K562 (cell line): ENCODE measurements at regions not wholly inside any gene's neighbourhood (a gene's known extent, or its start where the extent isn't known, plus 50 kb on each side); places are given as distances from the start of the nearest gene placed in this dataset.

Experiments
- ATAC-seq: fragments of 200-7000 bp; cut with Tn5 transposase; 3 replicates; pipeline ENCODE4 v1.9.1; 2020; ENCODE audit warnings: moderate library complexity
- BruUV-seq: library from RNA; stranded (reverse); fragments of 400-500 nt; replicated peaks from 2 replicates; lab custom pipeline; 2021; lab: Mats Ljungman, UMichigan
- CTCF ChIA-PET: fragments of 300-600 bp; formaldehyde crosslinking; extraction: SDS; loops from one replicate; lab custom pipeline; 2021; ENCODE audit warnings: low intra/inter-chr PET ratio; lab: Yijun Ruan, JAX
- POLR2A ChIA-PET: fragments of 300-600, 350-650 bp; sonication (Branson Sonifier 250); formaldehyde crosslinking; extraction: SDS; loops from one replicate; lab custom pipeline; 2021; ENCODE audit warnings: antibody characterized with exemption, inconsistent platforms; lab: Yijun Ruan, JAX
- DNase-seq, 4 experiments: peaks; one replicate each; pipeline versions ENCODE4 v3.0.0 to v3.0.0-alpha.2; 2011 to 2018; ENCODE audit warnings: low spot score in 3 of 4, mixed read lengths in 3 of 4; ENCODE audit errors: extremely low read depth in 1 of 4
- FAIRE-seq: peaks from 2 replicates; lab custom pipeline; 2011; peaks lifted over from hg19 to GRCh38; lab: Jason Lieb, UNC
- H2AFZ ChIP-seq: 2 replicates; pipeline ENCODE4 v1.6.0; 2011; ENCODE audit warnings: low read depth, low read length, control low read depth, inconsistent platforms
- H3K27ac ChIP-seq: fragments of 200-600 bp; 3 replicates; pipeline ENCODE4 v1.8.0; 2011; ENCODE audit warnings: low read depth, mild to moderate bottlenecking, control low read depth, inconsistent platforms, low read length, moderate library complexity, mixed read lengths; ENCODE audit errors: extremely low read depth
- H3K27me3 ChIP-seq, 2 experiments: fragments of 300-600 bp in 1 of 2; 2 replicates in 1 of 2; 3 replicates in 1 of 2; pipeline versions ENCODE4 v1.6.0 to v1.8.0; 2011; ENCODE audit warnings: inconsistent platforms in 2 of 2, low read length in 2 of 2, mild to moderate bottlenecking in 1 of 2, mixed read lengths in 1 of 2, moderate library complexity in 1 of 2; ENCODE audit not compliant: control insufficient read depth in 2 of 2, insufficient read depth in 2 of 2
- H3K36me3 ChIP-seq: fragments of 300-600 bp; 3 replicates; pipeline ENCODE4 v1.8.0; 2011; ENCODE audit warnings: mild to moderate bottlenecking, low read length, inconsistent platforms; ENCODE audit not compliant: control insufficient read depth, insufficient read depth
- H3K4me1 ChIP-seq, 2 experiments: fragments of 200-600 bp in 1 of 2; replicated peaks in 1 of 2; 2 replicates in 1 of 2; 3 replicates in 1 of 2; pipeline versions ENCODE4 v1.5.1 to v1.8.0; 2011; ENCODE audit warnings: inconsistent platforms in 2 of 2, low read length in 2 of 2, mild to moderate bottlenecking in 1 of 2, mixed read lengths in 1 of 2, moderate library complexity in 1 of 2; ENCODE audit not compliant: control insufficient read depth in 2 of 2, insufficient read depth in 2 of 2
- H3K4me2 ChIP-seq: 2 replicates; pipeline ENCODE4 v1.6.1; 2011; ENCODE audit warnings: low read length, control low read depth, inconsistent platforms, mixed read lengths; ENCODE audit not compliant: insufficient read depth
- H3K4me3 ChIP-seq: fragments of 200-600 bp; sonication (generic), shearing (Covaris generic); 2 replicates; pipeline ENCODE4 v1.5.1; 2016; ENCODE audit warnings: control low read depth, inconsistent platforms
- H3K79me2 ChIP-seq: fragments of 200-600 bp; 3 replicates; pipeline ENCODE4 v1.8.0; 2011; ENCODE audit warnings: low read length, inconsistent platforms; ENCODE audit not compliant: control insufficient read depth, insufficient read depth
- H3K9ac ChIP-seq, 2 experiments: 2 replicates each; pipeline versions ENCODE4 v1.6.0 to v1.6.1; 2011; ENCODE audit warnings: low read depth in 2 of 2, low read length in 2 of 2, control low read depth in 1 of 2, inconsistent platforms in 1 of 2, mild to moderate bottlenecking in 1 of 2, mixed read lengths in 1 of 2; ENCODE audit not compliant: insufficient read depth in 1 of 2
- H3K9me1 ChIP-seq: one replicate; pipeline ENCODE4 v1.6.0; 2011; ENCODE audit warnings: inconsistent platforms, mild to moderate bottlenecking, low read length, moderate library complexity; ENCODE audit not compliant: control insufficient read depth, insufficient read depth
- H3K9me3 ChIP-seq: replicated peaks from 2 replicates; pipeline ENCODE4 v1.5.1; 2011; ENCODE audit warnings: low read depth, low read length, inconsistent platforms; ENCODE audit not compliant: control insufficient read depth, insufficient read depth
- H4K20me1 ChIP-seq: replicated peaks from 2 replicates; pipeline ENCODE4 v1.6.1; 2011; ENCODE audit warnings: low read length, inconsistent platforms, mixed read lengths; ENCODE audit not compliant: control insufficient read depth, insufficient read depth
- EWSR1 ChIP-seq: fragments of 450-650 bp; IDR thresholded peaks from 2 replicates; pipeline ENCODE4 v1.6.1; 2018; ENCODE audit warnings: borderline replicate concordance, mild to moderate bottlenecking, low read depth, moderate library complexity; ENCODE audit not compliant: partially characterized antibody
- GABPB2 ChIP-seq: fragments of 250-450 bp; sonication (Bioruptor Pico); conservative IDR thresholded peaks from 2 replicates; pipeline ENCODE4 v1.5.1; 2021; ENCODE audit warnings: mild to moderate bottlenecking
- HNRNPK ChIP-seq: fragments of 200-400 bp; formaldehyde crosslinking; IDR thresholded peaks from one replicate; pipeline ENCODE4 v1.6.1; 2018; ENCODE audit warnings: mild to moderate bottlenecking, low read depth, low read length; ENCODE audit not compliant: poor library complexity, severe bottlenecking
- LEF1 ChIP-seq: fragments of 450-650 bp; IDR thresholded peaks from 2 replicates; pipeline ENCODE4 v1.6.1; 2016; ENCODE audit warnings: mild to moderate bottlenecking
- NR0B1 ChIP-seq: fragments of 450-650 bp; IDR thresholded peaks from one replicate; pipeline ENCODE4 v1.6.1; 2018; ENCODE audit warnings: mild to moderate bottlenecking, moderate library complexity; ENCODE audit not compliant: partially characterized antibody
- NR1H2 ChIP-seq: sonication (generic); formaldehyde crosslinking; IDR thresholded peaks from 2 replicates; pipeline ENCODE4 v1.4.0; 2020; ENCODE audit warnings: mild to moderate bottlenecking, missing genetic modification reagents
- PCBP1 ChIP-seq: fragments of 200-400 bp; formaldehyde crosslinking; IDR thresholded peaks from 2 replicates; pipeline ENCODE4 v1.6.1; 2018; ENCODE audit warnings: mild to moderate bottlenecking, low read depth, low read length; ENCODE audit not compliant: poor library complexity, severe bottlenecking
- PHB2 ChIP-seq: fragments of 450-650 bp; IDR thresholded peaks from 2 replicates; pipeline ENCODE4 v1.6.1; 2017; ENCODE audit warnings: low read depth
- PHF20 ChIP-seq: fragments of 450-650 bp; IDR thresholded peaks from 2 replicates; pipeline ENCODE4 v1.6.1; 2018; ENCODE audit not compliant: partially characterized antibody
- USF1 ChIP-seq: sonication (generic); formaldehyde crosslinking; IDR thresholded peaks from 2 replicates; pipeline ENCODE4 v1.9.0; 2022; ENCODE audit warnings: mild to moderate bottlenecking, missing genetic modification reagents
- ZNF3 ChIP-seq: fragments of 250-450 bp; sonication (Bioruptor Pico); IDR thresholded peaks from 2 replicates; pipeline ENCODE4 v1.5.0; 2021; ENCODE audit warnings: mild to moderate bottlenecking, moderate library complexity
- ZNF507 ChIP-seq: conservative IDR thresholded peaks from 2 replicates; pipeline ENCODE4 v1.6.1; 2017; ENCODE audit warnings: missing genetic modification characterization, missing compliant biosample characterization
- ZNF764 ChIP-seq: fragments of 250-450 bp; sonication (Bioruptor Pico); IDR thresholded peaks from 2 replicates; pipeline ENCODE4 v1.4.0; 2020; ENCODE audit warnings: low read depth, mild to moderate bottlenecking, moderate library complexity
- WGBS: fragments of 100-300 bp; shearing (Covaris generic); methylation state at CpG from one replicate; pipeline ENCODE4 v1.1.6; 2016; ENCODE audit warnings: low coverage, mixed read lengths; ENCODE audit not compliant: insufficient coverage; ENCODE audit errors: missing lambda C conversion rate; 5-methylcytosine and 5-hydroxymethylcytosine counted together
- in situ Hi-C: fragments of 300-500 bp; cut with MboI; formaldehyde crosslinking; loops from 4 replicates; pipeline ENCODE4 v1.15.0; 2018; ENCODE audit warnings: inconsistent platforms, mixed read lengths
- intact Hi-C: fragments of 100-400 bp; cut with micrococcal nuclease; formaldehyde crosslinking; loops from 2 replicates; pipeline ENCODE4 v1.14.2; 2022
- TF ChIP-seq, protein P1 (sequence below): fragments of 250-450 bp; sonication (Bioruptor Pico); IDR thresholded peaks from 2 replicates; pipeline ENCODE4 v1.4.0; 2020; ENCODE audit warnings: mild to moderate bottlenecking
- TF ChIP-seq, protein P2 (sequence below): fragments of 450-650 bp; formaldehyde crosslinking; IDR thresholded peaks from 2 replicates; pipeline ENCODE4 v1.4.0; 2020; ENCODE audit warnings: mild to moderate bottlenecking, moderate library complexity

DNA sequence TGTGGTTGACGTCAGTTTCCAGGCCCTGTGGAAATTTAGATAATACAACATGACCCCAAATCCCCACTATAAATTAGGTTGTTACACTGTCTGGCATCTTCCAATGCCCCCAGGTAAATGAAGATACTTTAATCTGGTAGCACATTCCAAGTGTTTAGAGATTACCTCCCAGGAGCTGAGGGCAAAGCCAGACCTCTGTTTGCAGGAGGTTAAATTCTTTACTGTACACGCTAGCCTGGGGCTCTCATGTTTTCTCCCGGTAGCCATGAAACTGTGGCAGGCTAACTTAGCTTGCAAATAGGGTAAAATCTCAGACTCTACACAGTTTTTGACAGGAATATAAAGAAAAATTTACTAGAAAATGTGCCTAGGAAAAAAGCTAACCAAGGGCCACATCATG is 450.0 kb downstream of the PDGFC start:
- H3K4me1 ChIP-seq: no peaks in the 10 kb centered on the region
- H3K4me3 ChIP-seq: no peak overlapping the region
- H3K27ac ChIP-seq: no peak overlapping the region
- DNase-seq: no peak
- ChIA-PET CTCF (no interaction called here), POLR2A (no interaction called here)
- no peak overlapping the region for H2AFZ ChIP-seq
- TF ChIP-seq NR0B1 (no peak), EWSR1 (no peak), USF1 (no peak), PHF20 (no peak), GABPB2 (CRISPR knock-in tag) (no peak), ZNF3 (CRISPR knock-in tag) (no peak), ZNF764 (no peak), LEF1 (no peak), ZNF507 (no peak), PCBP1 (no peak), HNRNPK (no peak), NR1H2 (CRISPR knock-in tag) (no peak), PHB2 (no peak)
- TF ChIP-seq, protein P1, sequence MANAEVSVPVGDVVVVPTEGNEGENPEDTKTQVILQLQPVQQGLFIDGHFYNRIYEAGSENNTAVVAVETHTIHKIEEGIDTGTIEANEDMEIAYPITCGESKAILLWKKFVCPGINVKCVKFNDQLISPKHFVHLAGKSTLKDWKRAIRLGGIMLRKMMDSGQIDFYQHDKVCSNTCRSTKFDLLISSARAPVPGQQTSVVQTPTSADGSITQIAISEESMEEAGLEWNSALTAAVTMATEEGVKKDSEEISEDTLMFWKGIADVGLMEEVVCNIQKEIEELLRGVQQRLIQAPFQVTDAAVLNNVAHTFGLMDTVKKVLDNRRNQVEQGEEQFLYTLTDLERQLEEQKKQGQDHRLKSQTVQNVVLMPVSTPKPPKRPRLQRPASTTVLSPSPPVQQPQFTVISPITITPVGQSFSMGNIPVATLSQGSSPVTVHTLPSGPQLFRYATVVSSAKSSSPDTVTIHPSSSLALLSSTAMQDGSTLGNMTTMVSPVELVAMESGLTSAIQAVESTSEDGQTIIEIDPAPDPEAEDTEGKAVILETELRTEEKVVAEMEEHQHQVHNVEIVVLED (CRISPR knock-in tag): no peak
- TF ChIP-seq, protein P2, sequence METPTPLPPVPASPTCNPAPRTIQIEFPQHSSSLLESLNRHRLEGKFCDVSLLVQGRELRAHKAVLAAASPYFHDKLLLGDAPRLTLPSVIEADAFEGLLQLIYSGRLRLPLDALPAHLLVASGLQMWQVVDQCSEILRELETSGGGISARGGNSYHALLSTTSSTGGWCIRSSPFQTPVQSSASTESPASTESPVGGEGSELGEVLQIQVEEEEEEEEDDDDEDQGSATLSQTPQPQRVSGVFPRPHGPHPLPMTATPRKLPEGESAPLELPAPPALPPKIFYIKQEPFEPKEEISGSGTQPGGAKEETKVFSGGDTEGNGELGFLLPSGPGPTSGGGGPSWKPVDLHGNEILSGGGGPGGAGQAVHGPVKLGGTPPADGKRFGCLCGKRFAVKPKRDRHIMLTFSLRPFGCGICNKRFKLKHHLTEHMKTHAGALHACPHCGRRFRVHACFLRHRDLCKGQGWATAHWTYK: no peak
- WGBS: 0% methylated on average over 3 of the region's 3 CpGs
- no peaks in the 10 kb centered on the region for H3K9me1 ChIP-seq
- no peak overlapping the region for H3K9ac ChIP-seq
- H3K27me3 ChIP-seq: no peaks in the 10 kb centered on the region
- H3K9me3 ChIP-seq: no peaks in the 10 kb centered on the region
- H3K4me2 ChIP-seq: no peak overlapping the region
- ATAC-seq: no peak
- H4K20me1 ChIP-seq: no peaks in the 10 kb centered on the region
- in situ Hi-C loops: no loop called here
- no peak for FAIRE-seq
- no peaks in the 10 kb centered on the region for H3K36me3 ChIP-seq
- BruUV-seq: no TSS peak
- no peaks in the 10 kb centered on the region for H3K79me2 ChIP-seq
- intact Hi-C loops: no loop called here
